SK-N-SH (cell line): ENCODE measurements at regions not wholly inside any gene's neighbourhood (a gene's known extent, or its start where the extent isn't known, plus 50 kb on each side); places are given as distances from the start of the nearest gene placed in this dataset.

ENCODE experiments used
- CTCF ChIA-PET: fragments of 300-600, 350-600 bp; formaldehyde crosslinking; extraction: SDS; loops from one replicate; lab custom pipeline; 2021; lab: Yijun Ruan, JAX
- POLR2A ChIA-PET: fragments of 350-600 bp; sonication (Branson Sonifier 250); formaldehyde crosslinking; extraction: SDS; loops from one replicate; lab custom pipeline; 2020; ENCODE audit warnings: antibody characterized with exemption, inconsistent platforms; lab: Yijun Ruan, JAX
- DNase-seq: peaks from one replicate; pipeline ENCODE4 v3.0.0; 2012
- H2AFZ ChIP-seq: fragments of 200-600 bp; sonication (generic); 2 replicates; pipeline ENCODE4 v1.8.1; 2016; ENCODE audit warnings: antibody characterized with exemption, mild to moderate bottlenecking, low read depth
- H3F3A ChIP-seq: fragments of 200-600 bp; sonication (generic); replicated peaks from 2 replicates; pipeline ENCODE3; 2016; ENCODE audit warnings: antibody characterized with exemption, mild to moderate bottlenecking; ENCODE audit not compliant: insufficient read depth
- H3K27ac ChIP-seq, 2 experiments: fragments of 200-500 bp in 1 of 2; fragments of 200-600 bp in 1 of 2; sonication (Bioruptor generic) in 1 of 2; sonication (generic), shearing (Covaris generic) in 1 of 2; 2 replicates each; pipeline versions ENCODE4 v1.5.1 to v1.6.1; 2014 to 2016; ENCODE audit warnings: low read depth in 2 of 2, inconsistent platforms in 1 of 2, low read length in 1 of 2, mild to moderate bottlenecking in 1 of 2, mixed read lengths in 1 of 2
- H3K27me3 ChIP-seq: fragments of 200-600 bp; sonication (generic), shearing (Covaris generic); 2 replicates; pipeline ENCODE4 v1.6.1; 2016; ENCODE audit warnings: mixed run types; ENCODE audit not compliant: insufficient read depth
- H3K36me3 ChIP-seq, 2 experiments: fragments of 200-500 bp in 1 of 2; fragments of 200-600 bp in 1 of 2; sonication (Bioruptor generic) in 1 of 2; sonication (generic) in 1 of 2; replicated peaks in 1 of 2; 2 replicates each; pipeline versions ENCODE3 to v1.5.1; 2014 to 2016; ENCODE audit warnings: low read length in 1 of 2, mild to moderate bottlenecking in 1 of 2; ENCODE audit not compliant: insufficient read depth in 2 of 2, control insufficient read depth in 1 of 2
- H3K4me1 ChIP-seq, 2 experiments: fragments of 200-500 bp in 1 of 2; fragments of 200-600 bp in 1 of 2; sonication (Bioruptor generic) in 1 of 2; sonication (generic), shearing (Covaris generic) in 1 of 2; 2 replicates each; pipeline versions ENCODE4 v1.5.1 to v1.6.1; 2014 to 2016; ENCODE audit warnings: low read depth in 1 of 2, low read length in 1 of 2, mixed run types in 1 of 2; ENCODE audit not compliant: insufficient read depth in 2 of 2, control insufficient read depth in 1 of 2
- H3K4me2 ChIP-seq: fragments of 200-600 bp; sonication (generic), shearing (Covaris generic); 2 replicates; pipeline ENCODE4 v1.6.1; 2017; ENCODE audit warnings: mixed run types
- H3K4me3 ChIP-seq, 2 experiments: fragments of 200-500 bp in 1 of 2; fragments of 200-600 bp in 1 of 2; sonication (Bioruptor generic) in 1 of 2; sonication (generic), shearing (Covaris generic) in 1 of 2; 2 replicates each; pipeline versions ENCODE4 v1.5.1 to v1.8.1; 2014 to 2016; ENCODE audit warnings: low read depth in 2 of 2, inconsistent platforms in 1 of 2, low read length in 1 of 2, mild to moderate bottlenecking in 1 of 2, mixed read lengths in 1 of 2, moderate library complexity in 1 of 2
- H3K79me2 ChIP-seq: fragments of 200-600 bp; sonication (generic); 2 replicates; pipeline ENCODE4 v1.8.1; 2017; ENCODE audit warnings: mild to moderate bottlenecking; ENCODE audit not compliant: insufficient read depth
- H3K9ac ChIP-seq: fragments of 200-600 bp; sonication (generic); 2 replicates; pipeline ENCODE4 v1.6.1; 2017; ENCODE audit warnings: mixed run types
- H3K9me2 ChIP-seq: fragments of 200-600 bp; sonication (generic); 2 replicates; pipeline ENCODE4 v1.6.1; 2017; ENCODE audit warnings: mixed run types
- H3K9me3 ChIP-seq: fragments of 200-600 bp; sonication (generic); 2 replicates; pipeline ENCODE4 v1.6.1; 2017; ENCODE audit warnings: mixed run types, mild to moderate bottlenecking, moderate library complexity
- H4K20me1 ChIP-seq: fragments of 200-600 bp; sonication (generic); 2 replicates; pipeline ENCODE4 v1.6.1; 2017; ENCODE audit warnings: mild to moderate bottlenecking, mixed run types; ENCODE audit not compliant: insufficient read depth
- CTCF ChIP-seq: fragments of 200-600 bp; sonication (generic); IDR thresholded peaks from 2 replicates; pipeline ENCODE4 v1.6.1; 2017; ENCODE audit warnings: antibody characterized with exemption, mild to moderate bottlenecking, moderate library complexity
- EP300 ChIP-seq, 2 experiments: IDR thresholded peaks; 2 replicates each; pipeline versions ENCODE4 v1.4.0 to v1.6.1; 2012; ENCODE audit warnings: borderline replicate concordance in 1 of 2, low read depth in 1 of 2, low read length in 1 of 2
- FOSL2 ChIP-seq: IDR thresholded peaks from 2 replicates; pipeline ENCODE4 v1.4.0; 2012; ENCODE audit warnings: low read depth, mild to moderate bottlenecking, moderate library complexity, borderline replicate concordance
- FOXJ3 ChIP-seq: sonication (generic); formaldehyde crosslinking; IDR thresholded peaks from 2 replicates; pipeline ENCODE4 v1.5.1; 2020; ENCODE audit warnings: mild to moderate bottlenecking, missing genetic modification reagents
- IRF3 ChIP-seq: fragments of 150-350 bp; IDR thresholded peaks from 2 replicates; pipeline ENCODE4 v1.6.1; 2016; ENCODE audit warnings: mild to moderate bottlenecking, low read depth, low read length
- JUND ChIP-seq: IDR thresholded peaks from 2 replicates; pipeline ENCODE4 v1.4.0; 2012
- MXI1 ChIP-seq: IDR thresholded peaks from 2 replicates; pipeline ENCODE4 v1.6.1; 2012; ENCODE audit warnings: mild to moderate bottlenecking, low read depth, low read length, improper control_type of control experiment
- NFIC ChIP-seq: IDR thresholded peaks from 2 replicates; pipeline ENCODE4 v1.4.0; 2012; ENCODE audit warnings: borderline replicate concordance
- PBX3 ChIP-seq: IDR thresholded peaks from 2 replicates; pipeline ENCODE4; 2012
- RAD21 ChIP-seq: IDR thresholded peaks from 2 replicates; pipeline ENCODE4 v1.6.1; 2012; ENCODE audit warnings: mild to moderate bottlenecking, low read length
- RXRA ChIP-seq: IDR thresholded peaks from 2 replicates; pipeline ENCODE4 v1.4.0; 2012; ENCODE audit warnings: low read depth, mild to moderate bottlenecking, borderline replicate concordance
- SMC3 ChIP-seq: IDR thresholded peaks from 2 replicates; pipeline ENCODE4 v1.6.1; 2012; ENCODE audit warnings: low read depth, low read length, improper control_type of control experiment
- TCF12 ChIP-seq: IDR thresholded peaks from 2 replicates; pipeline ENCODE4 v1.4.0; 2012
- USF1 ChIP-seq: IDR thresholded peaks from 2 replicates; pipeline ENCODE4 v1.4.0; 2012; ENCODE audit warnings: low read depth, borderline replicate concordance
- ZBTB33 ChIP-seq: IDR thresholded peaks from 2 replicates; pipeline ENCODE4 v1.4.0; 2012; ENCODE audit warnings: low read depth, borderline replicate concordance
- WGBS: methylation state at CpG from one replicate; pipeline ENCODE4 v1.1.6; 2017; ENCODE audit warnings: low lambda C conversion rate; 5-methylcytosine and 5-hydroxymethylcytosine counted together

GRCh38 chr2:39514825-39515224 lies 77.7 kb upstream of the MAP4K3 start (continued):
- TF ChIP-seq CTCF (no peak), EP300 (IDR thresholded peaks at IDR 0.05; ENCODE audit: borderline replicate concordance in 1 of 2, low read depth in 1 of 2, low read length in 1 of 2) (no peak), JUND (no peak), PBX3 (no peak)

- no peaks in the 10 kb centered on the region for H3K9me3 ChIP-seq
- H2AFZ ChIP-seq, result no peak overlapping the region
- TF ChIP-seq MXI1 (no peak), CTCF (no peak), USF1 (no peak), NFIC (no peak), IRF3 (no peak), SMC3 (no peak), TCF12 (no peak), RXRA (no peak), FOSL2 (no peak), ZBTB33 (no peak), FOXJ3 (no peak), RAD21 (no peak)
- H4K20me1 ChIP-seq, result no peaks in the 10 kb centered on the region
- H3K27ac ChIP-seq, result no peak overlapping the region
- no peak overlapping the region for H3K9ac ChIP-seq
- no peak overlapping the region for H3K4me2 ChIP-seq
- H3K79me2 ChIP-seq, result no peaks in the 10 kb centered on the region
- H3F3A ChIP-seq, result no peaks in the 10 kb centered on the region
- POLR2A ChIA-PET, result no interaction called here
- H3K9me2 ChIP-seq, result no peaks in the 10 kb centered on the region
- H3K4me1 ChIP-seq, result peaks cover 17 to 30% of the 10 kb centered on the region in 2 experiments
- 94% methylated on average over 9 of the region's 9 CpGs for WGBS
- H3K27me3 ChIP-seq, result no peaks in the 10 kb centered on the region
- H3K36me3 ChIP-seq, result no peaks in the 10 kb centered on the region
- H3K4me3 ChIP-seq, result no peak overlapping the region
- CTCF ChIA-PET, result interaction anchor here (1.0 to 2.8 kb wide), 7 partner anchors 7 to 398 kb away, joined by 3 to 7 read pairs (median 5); no protein-coding TSS in a partner anchor
- DNase-seq, result no peak
Measured at GRCh38 chr2:39515273-39515896, 78.3 kb upstream of the MAP4K3 start.
